H9 (cell line): ENCODE measurements at regions not wholly inside any gene's neighbourhood (a gene's known extent, or its start where the extent isn't known, plus 50 kb on each side); places are given as distances from the start of the nearest gene placed in this dataset.

Source experiments
- DNase-seq: peaks from one replicate; pipeline ENCODE4 v3.0.0-alpha.2; 2017
- H2AFZ ChIP-seq: one replicate; pipeline ENCODE4 v1.6.1; 2013; ENCODE audit warnings: mild to moderate bottlenecking, low read length, control low read depth, moderate library complexity
- H2AK5ac ChIP-seq: 2 replicates; pipeline ENCODE4 v1.6.1; 2013; ENCODE audit warnings: low read length, control low read depth, mixed read lengths; ENCODE audit not compliant: insufficient read length
- H2BK120ac ChIP-seq: one replicate; pipeline ENCODE4 v1.6.1; 2013; ENCODE audit warnings: low read depth, mild to moderate bottlenecking, low read length, control low read depth, inconsistent platforms; ENCODE audit not compliant: poor library complexity, severe bottlenecking
- H2BK12ac ChIP-seq: 2 replicates; pipeline ENCODE4 v1.6.1; 2013; ENCODE audit warnings: low read length, control low read depth, mixed read lengths, low read depth; ENCODE audit not compliant: insufficient read length
- H2BK15ac ChIP-seq: 2 replicates; pipeline ENCODE4 v1.6.1; 2013; ENCODE audit warnings: low read depth, low read length, control low read depth
- H2BK20ac ChIP-seq: one replicate; pipeline ENCODE4 v1.6.1; 2013; ENCODE audit warnings: low read depth, mild to moderate bottlenecking, low read length, control low read depth, inconsistent platforms; ENCODE audit not compliant: poor library complexity, severe bottlenecking
- H2BK5ac ChIP-seq: 2 replicates; pipeline ENCODE4 v1.6.1; 2013; ENCODE audit warnings: low read length, control low read depth, mixed read lengths; ENCODE audit not compliant: insufficient read length
- H3K14ac ChIP-seq: 2 replicates; pipeline ENCODE4 v1.6.1; 2013; ENCODE audit warnings: low read length, control low read depth; ENCODE audit not compliant: insufficient read depth
- H3K18ac ChIP-seq: 2 replicates; pipeline ENCODE4 v1.6.1; 2013; ENCODE audit warnings: low read depth, mild to moderate bottlenecking, mixed read lengths, low read length, control low read depth; ENCODE audit not compliant: insufficient read length
- H3K23ac ChIP-seq: 2 replicates; pipeline ENCODE4 v1.6.1; 2013; ENCODE audit warnings: low read length, control low read depth, mixed read lengths, low read depth; ENCODE audit not compliant: insufficient read length
- H3K23me2 ChIP-seq: 2 replicates; pipeline ENCODE4 v1.6.1; 2013; ENCODE audit warnings: low read depth, mild to moderate bottlenecking, mixed read lengths, low read length, control low read depth; ENCODE audit not compliant: insufficient read length, poor library complexity, severe bottlenecking
- H3K27ac ChIP-seq: 2 replicates; pipeline ENCODE4 v1.5.1; 2013; ENCODE audit warnings: low read length, control low read depth, mixed read lengths, low read depth; ENCODE audit not compliant: insufficient read length
- H3K27me3 ChIP-seq: 2 replicates; pipeline ENCODE4 v1.6.1; 2013; ENCODE audit warnings: low read length, control low read depth, inconsistent platforms; ENCODE audit not compliant: insufficient read depth
- H3K4ac ChIP-seq: 2 replicates; pipeline ENCODE4 v1.6.1; 2013; ENCODE audit warnings: low read depth, mild to moderate bottlenecking, control low read depth, inconsistent platforms, low read length, moderate library complexity
- H3K4me1 ChIP-seq: 2 replicates; pipeline ENCODE4 v1.6.1; 2013; ENCODE audit warnings: low read length, control low read depth, inconsistent platforms; ENCODE audit not compliant: insufficient read depth
- H3K4me2 ChIP-seq: 2 replicates; pipeline ENCODE4 v1.6.1; 2013; ENCODE audit warnings: low read length, control low read depth, mixed read lengths; ENCODE audit not compliant: insufficient read length, insufficient read depth
- H3K56ac ChIP-seq: 2 replicates; pipeline ENCODE4 v1.6.1; 2013; ENCODE audit warnings: low read depth, mild to moderate bottlenecking, mixed read lengths, low read length, control low read depth; ENCODE audit not compliant: insufficient read length
- H3K79me1 ChIP-seq: 2 replicates; pipeline ENCODE4 v1.6.1; 2013; ENCODE audit warnings: low read depth, mild to moderate bottlenecking, moderate library complexity, low read length, control low read depth, inconsistent platforms; ENCODE audit not compliant: insufficient read depth, poor library complexity, severe bottlenecking
- H3K79me2 ChIP-seq: 2 replicates; pipeline ENCODE4 v1.6.1; 2013; ENCODE audit warnings: low read length, control low read depth, inconsistent platforms; ENCODE audit not compliant: insufficient read depth
- H3K9ac ChIP-seq: 2 replicates; pipeline ENCODE4 v1.6.1; 2013; ENCODE audit warnings: low read length, control low read depth, mixed read lengths; ENCODE audit not compliant: insufficient read length; ENCODE audit errors: extremely low read depth
- H3K9me3 ChIP-seq: one replicate; pipeline ENCODE4 v1.6.1; 2013; ENCODE audit warnings: low read depth, low read length, inconsistent platforms; ENCODE audit not compliant: control insufficient read depth
- H3T11ph ChIP-seq: one replicate; pipeline ENCODE4 v1.6.1; 2013; ENCODE audit warnings: mild to moderate bottlenecking, low read length, control low read depth, inconsistent platforms
- H4K20me1 ChIP-seq: one replicate; pipeline ENCODE4 v1.6.1; 2013; ENCODE audit not compliant: control insufficient read depth, insufficient read length, insufficient read depth
- H4K5ac ChIP-seq: 2 replicates; pipeline ENCODE4 v1.6.1; 2013; ENCODE audit warnings: low read depth, mild to moderate bottlenecking, mixed read lengths, low read length, control low read depth; ENCODE audit not compliant: insufficient read length
- H4K8ac ChIP-seq: replicated peaks from 2 replicates; pipeline ENCODE4 v1.6.1; 2013; ENCODE audit warnings: low read length, control low read depth, mixed read lengths, low read depth; ENCODE audit not compliant: insufficient read length
- H4K91ac ChIP-seq: 2 replicates; pipeline ENCODE4 v1.6.1; 2013; ENCODE audit warnings: low read depth, mild to moderate bottlenecking, moderate library complexity, mixed read lengths, low read length, control low read depth; ENCODE audit not compliant: insufficient read length
- H3K27ac Mint-ChIP-seq, 3 experiments: 2 replicates in 2 of 3; 3 replicates in 1 of 3; pipeline ENCODE4 v1.8.0; 2020 to 2021; ENCODE audit warnings: mixed read lengths in 3 of 3, mild to moderate bottlenecking in 1 of 3, moderate library complexity in 1 of 3
- H3K27me3 Mint-ChIP-seq: 2 replicates; pipeline ENCODE4 v1.8.0; 2021; ENCODE audit warnings: low read depth, mild to moderate bottlenecking, moderate library complexity, mixed read lengths
- H3K36me3 Mint-ChIP-seq, 3 experiments: 2 replicates in 2 of 3; 3 replicates in 1 of 3; pipeline ENCODE4 v1.8.0; 2020 to 2021; ENCODE audit warnings: low read depth in 3 of 3, mixed read lengths in 3 of 3; ENCODE audit not compliant: insufficient read depth in 1 of 3
- H3K4me1 Mint-ChIP-seq, 2 experiments: 2 replicates each; pipeline ENCODE4 v1.8.0; 2020; ENCODE audit warnings: mixed read lengths in 2 of 2
- H3K4me3 Mint-ChIP-seq, 2 experiments: 2 replicates in 1 of 2; 3 replicates in 1 of 2; pipeline ENCODE4 v1.8.0; 2020 to 2021; ENCODE audit warnings: mild to moderate bottlenecking in 2 of 2, mixed read lengths in 2 of 2, moderate library complexity in 1 of 2
- H3K9me3 Mint-ChIP-seq, 2 experiments: 2 replicates in 1 of 2; 3 replicates in 1 of 2; pipeline ENCODE4 v1.8.0; 2020; ENCODE audit warnings: mild to moderate bottlenecking in 2 of 2, mixed read lengths in 2 of 2, moderate library complexity in 1 of 2
- WGBS: extraction: QIAGEN DNeasy Blood & Tissue Kit; methylation state at CpG from one replicate; pipeline ENCODE4 v1.1.7; 2013; ENCODE audit warnings: missing lambda C conversion rate, low lambda C conversion rate, mixed read lengths; ENCODE audit not compliant: insufficient read length; ENCODE audit errors: extremely low coverage; 5-methylcytosine and 5-hydroxymethylcytosine counted together
- TF ChIP-seq, protein P1 (sequence below): fragments of 200-600 bp; sonication (generic); conservative IDR thresholded peaks from 3 replicates; pipeline ENCODE4 v1.8.0; 2021; ENCODE audit warnings: antibody characterized with exemption, mild to moderate bottlenecking

DNA sequence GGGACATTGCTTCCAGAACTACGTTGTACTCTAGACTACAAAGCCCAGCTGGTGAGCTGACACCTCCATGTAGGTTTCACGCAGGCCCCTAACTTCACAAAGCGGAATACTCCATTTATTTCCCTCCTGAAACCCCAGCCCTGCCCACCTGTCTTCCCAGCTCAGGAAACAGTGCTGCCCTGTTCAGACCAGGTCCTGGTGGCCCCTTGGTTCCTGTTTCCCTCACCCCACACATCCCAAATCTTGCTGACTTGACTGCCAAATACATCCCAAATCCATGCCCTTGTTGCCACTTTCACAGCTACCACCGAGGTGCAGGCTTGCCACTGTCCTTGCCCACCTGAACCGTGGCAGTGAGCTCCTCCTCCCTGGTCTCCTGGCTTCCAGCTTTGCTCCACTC is 113.1 kb upstream of the PTPN1 start:
- Histone ChIP-seq H4K91ac (no peak overlapping the region), H2BK5ac (no peak overlapping the region), H4K5ac (no peak overlapping the region), H2BK20ac (no peak overlapping the region), H3T11ph (no peak overlapping the region), H3K23ac (no peak overlapping the region), H3K9me3 (no peaks in the 10 kb centered on the region), H3K27ac (no peak overlapping the region), H2AK5ac (no peak overlapping the region), H3K18ac (no peak overlapping the region), H4K20me1 (no peaks in the 10 kb centered on the region), H2AFZ (no peak overlapping the region), H3K14ac (no peak overlapping the region), H3K23me2 (no peaks in the 10 kb centered on the region), H3K4me1 (peaks cover 2% of the 10 kb centered on the region; the same call in 1 of the 2 replicates), H2BK12ac (no peak overlapping the region), H3K9ac (no peak overlapping the region), H3K4ac (no peak overlapping the region), H3K79me1 (no peaks in the 10 kb centered on the region), H2BK15ac (no peak overlapping the region), H3K27me3 (no peaks in the 10 kb centered on the region), H3K56ac (no peak overlapping the region), H3K4me2 (no peak overlapping the region), H4K8ac (no peak overlapping the region), H3K79me2 (no peaks in the 10 kb centered on the region), H2BK120ac (no peak overlapping the region)
- Mint-ChIP-seq H3K27ac (peak overlapping the region in 2 of 3 experiments; percentile 31 to 70; a peak in 2 of 7 replicates), H3K36me3 (no peaks in the 10 kb centered on the region), H3K9me3 (no peaks in the 10 kb centered on the region), H3K27me3 (no peaks in the 10 kb centered on the region; the same call in 1 of the 2 replicates), H3K4me3 (no peak overlapping the region), H3K4me1 (peaks cover 2 to 18% of the 10 kb centered on the region in 2 experiments; a peak in 2 of 4 replicates)
- WGBS, result no CpG with 5 or more reads among the region's 5 CpGs
- no peak for DNase-seq
- TF ChIP-seq, protein P1, sequence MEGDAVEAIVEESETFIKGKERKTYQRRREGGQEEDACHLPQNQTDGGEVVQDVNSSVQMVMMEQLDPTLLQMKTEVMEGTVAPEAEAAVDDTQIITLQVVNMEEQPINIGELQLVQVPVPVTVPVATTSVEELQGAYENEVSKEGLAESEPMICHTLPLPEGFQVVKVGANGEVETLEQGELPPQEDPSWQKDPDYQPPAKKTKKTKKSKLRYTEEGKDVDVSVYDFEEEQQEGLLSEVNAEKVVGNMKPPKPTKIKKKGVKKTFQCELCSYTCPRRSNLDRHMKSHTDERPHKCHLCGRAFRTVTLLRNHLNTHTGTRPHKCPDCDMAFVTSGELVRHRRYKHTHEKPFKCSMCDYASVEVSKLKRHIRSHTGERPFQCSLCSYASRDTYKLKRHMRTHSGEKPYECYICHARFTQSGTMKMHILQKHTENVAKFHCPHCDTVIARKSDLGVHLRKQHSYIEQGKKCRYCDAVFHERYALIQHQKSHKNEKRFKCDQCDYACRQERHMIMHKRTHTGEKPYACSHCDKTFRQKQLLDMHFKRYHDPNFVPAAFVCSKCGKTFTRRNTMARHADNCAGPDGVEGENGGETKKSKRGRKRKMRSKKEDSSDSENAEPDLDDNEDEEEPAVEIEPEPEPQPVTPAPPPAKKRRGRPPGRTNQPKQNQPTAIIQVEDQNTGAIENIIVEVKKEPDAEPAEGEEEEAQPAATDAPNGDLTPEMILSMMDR, result no peak
